ENCODE measurements at regions not wholly inside any gene's neighbourhood (a gene's known extent, or its start where the extent isn't known, plus 50 kb on each side); places are given as distances from the start of the nearest gene placed in this dataset.

DNA sequence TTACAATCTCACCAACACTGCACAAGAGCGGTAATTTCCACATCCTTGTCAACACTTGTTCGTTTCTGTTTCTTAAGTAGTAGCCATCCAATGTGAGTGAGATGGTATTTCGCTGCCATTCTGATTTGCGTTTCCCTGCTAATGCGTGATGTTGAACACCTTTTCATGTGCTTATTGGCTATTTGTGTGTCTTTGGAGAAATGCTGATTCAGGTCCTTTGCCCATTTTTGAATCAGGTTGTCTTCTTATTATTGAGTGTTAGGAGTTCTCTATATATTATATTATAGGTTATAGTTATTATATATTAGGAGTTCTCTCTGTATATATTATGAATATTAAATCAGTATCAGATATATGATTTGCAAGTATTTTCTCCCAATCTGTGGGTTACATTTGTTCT lies 59.9 kb upstream of the IRX4 start:
- Histone ChIP-seq H4K20me1 (ENCODE audit: insufficient read depth) (no peaks in the 10 kb centered on the region), H3K27ac (ENCODE audit: low read length) (no peak overlapping the region), H3K27me3 (ENCODE audit: insufficient read depth, low read depth, low read length) (no peaks in the 10 kb centered on the region), H3K79me2 (replicated peaks; ENCODE audit: insufficient read depth, low read length) (no peaks in the 10 kb centered on the region), H3K9ac (ENCODE audit: low read length) (no peak overlapping the region), H3K9me2 (ENCODE audit: insufficient read depth, low read length) (no peaks in the 10 kb centered on the region), H3K4me2 (ENCODE audit: low read length) (no peak overlapping the region), H3F3A (ENCODE audit: insufficient read depth, low read length, poor library complexity, severe bottlenecking) (no peaks in the 10 kb centered on the region), H3K9me3 (ENCODE audit: low read length) (no peaks in the 10 kb centered on the region), H3K4me3 (ENCODE audit: low read length) (no peak overlapping the region), H2AFZ (ENCODE audit: low read depth, low read length) (no peak overlapping the region), H3K36me3 (ENCODE audit: insufficient read depth, low read length) (no peaks in the 10 kb centered on the region)
- TF ChIP-seq SMC3 (conservative IDR thresholded peaks at IDR 0.05; ENCODE audit: poor library complexity) (no peak), RAD21 (conservative IDR thresholded peaks at IDR 0.05) (no peak), POLR2AphosphoS5 (IDR thresholded peaks at IDR 0.05) (no peak), TAF1 (IDR thresholded peaks at IDR 0.05; ENCODE audit: low read depth) (no peak), EP300 (conservative IDR thresholded peaks at IDR 0.05; ENCODE audit: poor library complexity, severe bottlenecking) (no peak), MXI1 (conservative IDR thresholded peaks at IDR 0.05; ENCODE audit: poor library complexity, severe bottlenecking) (no peak), EZH2 (IDR thresholded peaks at IDR 0.05; ENCODE audit: borderline replicate concordance, insufficient read depth, low read length, poor library complexity, severe bottlenecking) (no peak)
- TF ChIP-seq, protein P1, sequence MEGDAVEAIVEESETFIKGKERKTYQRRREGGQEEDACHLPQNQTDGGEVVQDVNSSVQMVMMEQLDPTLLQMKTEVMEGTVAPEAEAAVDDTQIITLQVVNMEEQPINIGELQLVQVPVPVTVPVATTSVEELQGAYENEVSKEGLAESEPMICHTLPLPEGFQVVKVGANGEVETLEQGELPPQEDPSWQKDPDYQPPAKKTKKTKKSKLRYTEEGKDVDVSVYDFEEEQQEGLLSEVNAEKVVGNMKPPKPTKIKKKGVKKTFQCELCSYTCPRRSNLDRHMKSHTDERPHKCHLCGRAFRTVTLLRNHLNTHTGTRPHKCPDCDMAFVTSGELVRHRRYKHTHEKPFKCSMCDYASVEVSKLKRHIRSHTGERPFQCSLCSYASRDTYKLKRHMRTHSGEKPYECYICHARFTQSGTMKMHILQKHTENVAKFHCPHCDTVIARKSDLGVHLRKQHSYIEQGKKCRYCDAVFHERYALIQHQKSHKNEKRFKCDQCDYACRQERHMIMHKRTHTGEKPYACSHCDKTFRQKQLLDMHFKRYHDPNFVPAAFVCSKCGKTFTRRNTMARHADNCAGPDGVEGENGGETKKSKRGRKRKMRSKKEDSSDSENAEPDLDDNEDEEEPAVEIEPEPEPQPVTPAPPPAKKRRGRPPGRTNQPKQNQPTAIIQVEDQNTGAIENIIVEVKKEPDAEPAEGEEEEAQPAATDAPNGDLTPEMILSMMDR (IDR thresholded peaks at IDR 0.05; ENCODE audit: poor library complexity, severe bottlenecking), result no peak
- TF ChIP-seq, protein P2, sequence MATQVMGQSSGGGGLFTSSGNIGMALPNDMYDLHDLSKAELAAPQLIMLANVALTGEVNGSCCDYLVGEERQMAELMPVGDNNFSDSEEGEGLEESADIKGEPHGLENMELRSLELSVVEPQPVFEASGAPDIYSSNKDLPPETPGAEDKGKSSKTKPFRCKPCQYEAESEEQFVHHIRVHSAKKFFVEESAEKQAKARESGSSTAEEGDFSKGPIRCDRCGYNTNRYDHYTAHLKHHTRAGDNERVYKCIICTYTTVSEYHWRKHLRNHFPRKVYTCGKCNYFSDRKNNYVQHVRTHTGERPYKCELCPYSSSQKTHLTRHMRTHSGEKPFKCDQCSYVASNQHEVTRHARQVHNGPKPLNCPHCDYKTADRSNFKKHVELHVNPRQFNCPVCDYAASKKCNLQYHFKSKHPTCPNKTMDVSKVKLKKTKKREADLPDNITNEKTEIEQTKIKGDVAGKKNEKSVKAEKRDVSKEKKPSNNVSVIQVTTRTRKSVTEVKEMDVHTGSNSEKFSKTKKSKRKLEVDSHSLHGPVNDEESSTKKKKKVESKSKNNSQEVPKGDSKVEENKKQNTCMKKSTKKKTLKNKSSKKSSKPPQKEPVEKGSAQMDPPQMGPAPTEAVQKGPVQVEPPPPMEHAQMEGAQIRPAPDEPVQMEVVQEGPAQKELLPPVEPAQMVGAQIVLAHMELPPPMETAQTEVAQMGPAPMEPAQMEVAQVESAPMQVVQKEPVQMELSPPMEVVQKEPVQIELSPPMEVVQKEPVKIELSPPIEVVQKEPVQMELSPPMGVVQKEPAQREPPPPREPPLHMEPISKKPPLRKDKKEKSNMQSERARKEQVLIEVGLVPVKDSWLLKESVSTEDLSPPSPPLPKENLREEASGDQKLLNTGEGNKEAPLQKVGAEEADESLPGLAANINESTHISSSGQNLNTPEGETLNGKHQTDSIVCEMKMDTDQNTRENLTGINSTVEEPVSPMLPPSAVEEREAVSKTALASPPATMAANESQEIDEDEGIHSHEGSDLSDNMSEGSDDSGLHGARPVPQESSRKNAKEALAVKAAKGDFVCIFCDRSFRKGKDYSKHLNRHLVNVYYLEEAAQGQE (IDR thresholded peaks at IDR 0.05; ENCODE audit: borderline replicate concordance), result no peak

DNA sequence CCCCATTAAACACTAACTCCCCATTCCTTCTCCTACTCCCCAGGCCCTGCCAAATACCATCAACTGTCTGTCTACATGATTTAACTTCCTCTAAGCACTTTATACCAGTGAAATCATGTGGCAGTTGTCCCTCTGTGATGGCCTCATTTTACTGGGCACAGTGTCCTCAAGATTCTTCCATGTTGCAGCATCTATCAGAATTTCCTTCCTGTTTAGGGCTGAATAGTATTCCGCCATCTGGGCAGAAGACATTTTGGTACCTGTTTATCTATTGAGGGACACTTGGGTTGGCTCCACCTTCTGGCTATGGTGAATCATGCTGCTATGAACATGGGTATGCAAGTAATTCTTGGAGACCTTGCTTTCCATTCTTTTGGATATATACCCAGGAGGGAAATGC lies 59.4 kb upstream of the IRX4 start:
- no peak overlapping the region for H3K27ac ChIP-seq (ENCODE audit: low read length)
- H3K36me3 ChIP-seq (ENCODE audit: insufficient read depth, low read length), result no peaks in the 10 kb centered on the region
- H3K9ac ChIP-seq (ENCODE audit: low read length), result no peak overlapping the region
- H3K79me2 ChIP-seq (replicated peaks; ENCODE audit: insufficient read depth, low read length), result no peaks in the 10 kb centered on the region
- TF ChIP-seq MXI1 (conservative IDR thresholded peaks at IDR 0.05; ENCODE audit: poor library complexity, severe bottlenecking) (no peak), TAF1 (IDR thresholded peaks at IDR 0.05; ENCODE audit: low read depth) (no peak), EP300 (conservative IDR thresholded peaks at IDR 0.05; ENCODE audit: poor library complexity, severe bottlenecking) (no peak), EZH2 (IDR thresholded peaks at IDR 0.05; ENCODE audit: borderline replicate concordance, insufficient read depth, low read length, poor library complexity, severe bottlenecking) (no peak), POLR2AphosphoS5 (IDR thresholded peaks at IDR 0.05) (no peak), SMC3 (conservative IDR thresholded peaks at IDR 0.05; ENCODE audit: poor library complexity) (no peak), RAD21 (conservative IDR thresholded peaks at IDR 0.05) (no peak)
- TF ChIP-seq, protein P1 (IDR thresholded peaks at IDR 0.05; ENCODE audit: poor library complexity, severe bottlenecking), result no peak
- TF ChIP-seq, protein P2 (IDR thresholded peaks at IDR 0.05; ENCODE audit: borderline replicate concordance), result no peak
- H4K20me1 ChIP-seq (ENCODE audit: insufficient read depth), result no peaks in the 10 kb centered on the region
- no peaks in the 10 kb centered on the region for H3K9me2 ChIP-seq (ENCODE audit: insufficient read depth, low read length)
- no peaks in the 10 kb centered on the region for H3K9me3 ChIP-seq (ENCODE audit: low read length)
- H3K27me3 ChIP-seq (ENCODE audit: insufficient read depth, low read depth, low read length), result no peaks in the 10 kb centered on the region
- no peak overlapping the region for H3K4me3 ChIP-seq (ENCODE audit: low read length)
- no peak overlapping the region for H2AFZ ChIP-seq (ENCODE audit: low read depth, low read length)
- H3K4me2 ChIP-seq (ENCODE audit: low read length), result no peak overlapping the region
- H3F3A ChIP-seq (ENCODE audit: insufficient read depth, low read length, poor library complexity, severe bottlenecking), result no peaks in the 10 kb centered on the region

Measured in neural cell (in vitro differentiated cells).